CD4-positive, alpha-beta T cell treated with Interferon gamma for 1 hour (primary cell): ENCODE measurements at regions not wholly inside any gene's neighbourhood (a gene's known extent, or its start where the extent isn't known, plus 50 kb on each side); places are given as distances from the start of the nearest gene placed in this dataset.

Experiments used
- DNase-seq: peaks from one replicate; pipeline ENCODE4 v3.0.0-alpha.2; 2020

- DNase-seq: no peak
Observed at GRCh38 chr10:10126218-10126617, 891.5 kb upstream of the CELF2 start.

DNA sequence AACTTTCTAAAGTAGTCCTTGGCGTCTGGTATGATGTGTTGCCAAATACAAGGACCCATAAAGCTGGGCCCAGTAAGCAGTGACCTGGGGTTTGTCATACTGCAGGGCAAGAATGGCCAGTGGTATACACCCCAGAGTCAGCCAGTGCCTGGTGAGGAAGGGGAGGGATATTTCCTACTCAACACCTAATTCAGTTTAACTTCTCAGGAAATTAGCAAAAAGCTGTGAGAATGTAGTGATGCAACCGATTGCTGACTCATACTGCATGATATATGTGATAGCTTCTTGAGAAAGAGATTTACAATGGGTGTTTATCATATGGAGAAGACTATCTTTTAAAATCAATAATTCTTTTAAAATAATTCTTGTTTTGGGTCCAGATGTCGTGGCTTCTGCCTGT is 889.3 kb upstream of the CELF2 start:
- no peak for DNase-seq

DNA sequence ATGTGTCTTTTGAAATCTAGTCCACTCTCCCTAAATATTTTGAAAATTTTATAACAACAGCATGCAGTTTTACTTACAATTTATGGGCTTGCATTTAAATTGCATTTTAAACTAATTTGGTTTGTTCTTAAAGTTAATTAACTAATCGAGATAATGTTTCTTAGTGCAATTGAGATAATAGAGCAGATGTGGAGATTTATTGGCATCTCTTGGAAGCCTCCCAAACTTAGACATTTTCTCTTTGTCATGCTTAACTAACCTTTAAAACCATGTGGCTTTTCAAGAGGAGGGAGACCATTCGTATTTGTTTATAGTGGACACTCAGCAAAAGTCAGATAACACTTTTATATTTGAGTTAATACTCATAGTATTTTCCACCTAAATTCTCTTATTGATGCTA is 887.0 kb upstream of the CELF2 start:
- DNase-seq: no peak

DNA sequence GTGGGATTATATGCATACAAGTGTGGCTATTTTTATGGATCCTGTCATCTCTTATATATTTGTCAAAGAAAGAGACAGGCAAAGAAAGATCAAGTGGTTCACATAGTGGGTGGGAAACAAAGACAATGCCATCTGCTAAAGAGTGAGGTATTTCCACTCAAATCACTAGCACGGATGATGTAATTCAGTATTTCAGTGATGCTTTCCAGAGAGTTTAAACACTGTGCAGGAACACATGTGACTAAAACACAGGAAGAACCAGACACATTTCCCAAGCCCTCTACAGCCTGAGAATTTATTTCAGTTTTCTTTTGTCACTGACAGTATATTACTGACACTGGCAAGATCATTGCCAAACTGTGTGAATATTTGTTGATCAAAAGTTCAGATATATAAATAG is 885.7 kb upstream of the CELF2 start:
- DNase-seq: no peak

DNA sequence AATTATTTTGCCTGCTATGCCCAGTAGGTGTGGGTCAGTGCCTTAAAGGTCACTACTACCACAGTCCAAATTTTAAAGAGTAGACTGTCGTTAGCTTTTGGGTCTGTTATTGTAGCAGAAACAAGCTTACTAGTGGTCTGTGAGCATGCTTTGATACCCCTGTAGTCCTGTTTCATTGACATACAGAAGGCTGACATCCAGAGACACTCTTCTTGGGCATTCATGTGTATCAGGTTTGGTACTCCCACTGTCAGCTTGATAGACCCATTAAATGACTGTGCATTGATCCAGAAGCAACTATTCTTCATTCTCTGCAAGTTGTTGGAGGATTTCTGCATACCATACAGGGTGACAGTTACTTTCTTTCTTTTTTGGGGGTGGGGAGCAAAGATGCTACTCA is 884.4 kb upstream of the CELF2 start:
- no peak for DNase-seq

- no peak for DNase-seq
Observed at GRCh38 chr10:10138685-10139084, 879.0 kb upstream of the CELF2 start.

DNA sequence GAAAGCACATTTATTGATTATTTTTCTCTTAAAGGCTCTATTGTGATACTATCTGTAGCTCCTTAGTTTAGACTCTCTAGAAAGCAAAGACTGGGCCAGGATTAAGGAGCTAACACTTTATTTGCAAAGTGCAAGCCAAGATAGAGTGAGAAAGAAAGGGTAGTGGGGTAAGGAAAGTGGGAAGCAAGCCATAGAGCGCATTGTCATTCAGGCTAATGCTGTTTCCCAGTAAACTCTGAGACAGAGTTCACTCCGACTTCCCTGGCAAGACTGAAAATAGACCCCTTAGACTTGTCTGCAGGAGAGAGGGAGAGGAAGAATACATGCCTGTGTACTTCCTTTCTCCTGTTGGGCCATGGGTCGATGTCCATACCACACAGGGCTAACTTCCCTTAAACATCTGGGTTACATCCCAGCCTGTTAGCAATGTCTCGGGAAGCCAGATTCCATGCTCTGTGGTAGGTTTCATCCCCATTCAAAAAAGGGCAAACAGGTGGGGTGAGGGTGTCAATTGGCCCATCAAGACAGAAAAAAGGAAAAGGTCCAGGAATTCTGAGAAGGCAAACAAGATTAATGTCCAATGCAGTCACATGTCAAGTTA is 875.8 kb upstream of the CELF2 start:
- DNase-seq: no peak

- no peak for DNase-seq
Observed at GRCh38 chr10:10146604-10147003, 871.1 kb upstream of the CELF2 start.

GRCh38 chr10:10149899-10150298 is 867.8 kb upstream of the CELF2 start:
- DNase-seq: no peak

DNA sequence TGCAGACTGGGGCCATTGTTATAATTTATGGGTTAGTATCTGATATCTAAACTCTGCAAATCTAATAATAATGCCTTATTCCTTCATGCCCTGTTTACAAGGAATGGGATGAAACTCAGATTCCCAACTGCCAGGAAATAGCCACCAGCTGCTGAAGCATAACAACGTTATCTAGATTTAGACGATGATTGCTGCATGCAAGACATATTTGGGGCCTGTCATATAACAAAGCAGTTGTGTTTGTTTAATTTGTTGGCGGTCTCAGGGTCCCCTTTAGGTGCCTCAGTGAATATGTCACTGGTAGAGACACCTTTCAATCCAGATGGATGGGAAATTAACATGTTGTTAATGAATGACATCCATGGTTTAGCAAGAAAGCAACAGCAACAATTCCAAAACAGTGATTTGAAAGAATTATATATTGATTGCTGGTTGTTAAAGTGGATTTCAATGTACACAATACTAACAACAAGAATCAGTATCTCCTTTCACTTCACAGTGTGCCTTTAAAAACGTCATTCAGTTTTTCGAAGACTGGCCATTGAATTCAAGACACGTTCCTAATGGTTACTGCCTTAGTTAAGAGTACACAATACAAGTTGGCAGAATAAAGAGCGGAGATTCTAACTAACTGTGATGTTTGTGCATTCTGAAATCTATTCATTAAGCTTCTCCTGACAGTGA is 860.6 kb upstream of the CELF2 start:
- DNase-seq: no peak

GRCh38 chr10:10160821-10161312 is 856.8 kb upstream of the CELF2 start:
- DNase-seq: no peak

- no peak for DNase-seq
Observed at GRCh38 chr10:10164848-10165247, 852.8 kb upstream of the CELF2 start.

DNA sequence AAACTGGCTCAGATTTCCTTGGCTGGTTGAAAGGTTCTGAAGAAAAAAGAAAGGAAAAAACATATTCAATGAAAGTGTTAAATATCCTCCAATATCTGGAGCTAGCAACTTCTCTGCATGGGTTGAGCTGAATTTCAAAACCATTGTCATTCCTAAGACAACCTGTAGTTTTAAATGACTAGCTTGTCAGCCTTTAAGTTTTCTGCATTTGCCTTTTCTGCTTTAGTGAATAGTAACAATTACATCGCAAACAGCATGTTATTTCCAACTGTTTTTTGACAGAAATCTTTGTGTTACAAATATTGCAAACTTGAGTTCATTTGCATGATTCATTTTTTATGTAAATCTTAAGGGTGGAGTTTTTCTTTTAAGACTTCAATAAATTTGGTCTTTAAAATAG is 852.3 kb upstream of the CELF2 start:
- DNase-seq: no peak

- no peak for DNase-seq
Observed at GRCh38 chr10:10178476-10178875, 839.2 kb upstream of the CELF2 start.

- DNase-seq: no peak
Observed at GRCh38 chr10:10193848-10194247, 823.8 kb upstream of the CELF2 start.

DNA sequence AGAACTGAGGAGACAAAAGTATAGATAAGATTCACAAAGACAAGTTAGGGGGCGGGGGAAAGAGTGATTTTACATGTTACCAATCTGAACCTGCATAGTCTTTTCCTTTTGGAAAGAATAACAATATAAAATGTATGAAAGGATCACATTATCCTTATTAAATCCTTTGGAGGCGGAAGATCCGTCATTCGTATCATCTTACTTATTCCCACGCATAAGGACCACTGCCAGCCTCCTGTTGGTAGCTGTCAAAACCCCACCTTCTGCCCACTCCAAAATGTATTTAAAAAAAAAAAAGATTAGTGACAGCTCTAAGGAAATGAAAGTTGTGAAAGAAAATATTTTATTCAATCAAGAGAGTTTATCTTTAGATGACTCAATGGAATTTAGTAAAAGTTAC is 821.0 kb upstream of the CELF2 start:
- DNase-seq: no peak

DNA sequence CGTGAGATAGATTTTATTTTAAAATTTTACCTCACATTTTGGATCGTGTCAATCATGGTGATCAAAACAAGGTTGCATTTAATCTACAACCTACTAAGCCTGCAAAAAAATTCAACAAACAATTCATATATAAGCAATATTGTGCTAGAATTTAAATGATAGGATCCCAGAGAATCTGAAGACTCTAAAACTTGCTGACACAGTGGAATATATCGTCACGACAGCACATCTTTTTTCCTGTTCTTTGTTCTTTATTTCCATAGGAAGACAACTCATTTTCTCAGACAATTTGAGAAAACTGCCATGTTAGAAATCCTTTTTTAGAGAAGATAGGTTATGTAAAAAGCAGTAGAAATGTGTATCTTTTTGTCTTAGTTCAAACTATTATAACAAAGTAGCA is 820.2 kb upstream of the CELF2 start:
- no peak for DNase-seq

GRCh38 chr10:10198363-10198762 is 819.3 kb upstream of the CELF2 start:
- DNase-seq: no peak

DNA sequence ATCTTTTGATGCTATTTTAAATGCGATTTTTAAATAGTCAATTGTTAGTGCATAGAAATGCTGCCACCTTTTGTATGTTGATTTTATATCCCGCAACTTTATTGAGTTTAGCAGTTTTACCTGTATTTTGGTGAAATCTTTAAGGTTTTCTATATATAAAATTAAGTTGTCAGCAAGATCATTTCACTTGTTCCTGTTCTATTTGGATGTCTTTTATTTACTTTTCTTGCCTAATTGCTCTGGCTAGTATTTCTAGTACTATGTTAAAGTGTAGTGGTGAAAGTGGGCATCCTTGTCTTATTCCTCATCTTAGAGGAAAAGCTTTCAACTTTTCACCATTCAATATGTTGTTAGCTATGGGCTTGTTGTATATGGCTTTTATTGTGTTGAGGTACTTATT is 813.3 kb upstream of the CELF2 start:
- no peak for DNase-seq

- DNase-seq: no peak
Observed at GRCh38 chr10:10205906-10206305, 811.8 kb upstream of the CELF2 start.

DNA sequence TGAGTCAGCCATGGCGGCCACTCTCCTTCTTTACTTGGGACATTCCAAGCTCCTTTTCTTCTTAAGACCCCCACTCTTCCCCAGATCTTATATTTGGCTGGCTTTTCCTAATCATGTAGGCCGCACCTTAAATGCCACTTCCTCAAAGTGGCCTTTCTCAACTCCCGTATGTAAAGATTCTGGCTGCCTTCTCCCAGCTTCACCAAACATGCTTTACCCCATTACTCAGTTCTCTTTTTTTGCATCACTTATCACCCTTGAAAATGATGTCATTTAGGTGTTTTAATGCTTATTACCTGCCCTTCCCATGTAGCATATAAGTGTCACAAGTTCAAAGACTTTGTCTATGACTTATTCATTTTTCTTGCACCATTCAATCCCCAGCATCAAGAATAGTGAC is 810.1 kb upstream of the CELF2 start:
- DNase-seq: no peak

GRCh38 chr10:10208196-10208595 is 809.5 kb upstream of the CELF2 start:
- no peak for DNase-seq

DNA sequence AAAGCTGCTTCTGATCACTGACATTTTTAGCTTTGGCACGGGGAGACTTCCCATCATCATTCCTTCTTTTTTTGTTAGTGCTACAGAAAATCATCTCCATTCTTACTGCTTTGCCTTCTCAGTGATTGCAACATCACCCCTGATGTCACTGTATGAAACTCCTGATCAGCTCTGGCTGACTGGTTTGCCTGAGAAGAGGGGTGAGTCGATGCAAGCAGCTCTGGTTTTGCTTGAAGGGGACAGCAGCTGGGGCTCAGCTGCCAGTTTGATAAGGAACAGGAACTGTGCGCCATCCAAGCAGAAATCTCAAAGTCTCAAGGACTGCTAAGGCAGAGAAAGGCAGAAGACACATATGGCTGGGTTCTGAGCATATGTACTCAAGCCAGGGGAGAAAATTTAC is 808.5 kb upstream of the CELF2 start:
- no peak for DNase-seq

- no peak for DNase-seq
Observed at GRCh38 chr10:10211409-10211808, 806.3 kb upstream of the CELF2 start.

DNA sequence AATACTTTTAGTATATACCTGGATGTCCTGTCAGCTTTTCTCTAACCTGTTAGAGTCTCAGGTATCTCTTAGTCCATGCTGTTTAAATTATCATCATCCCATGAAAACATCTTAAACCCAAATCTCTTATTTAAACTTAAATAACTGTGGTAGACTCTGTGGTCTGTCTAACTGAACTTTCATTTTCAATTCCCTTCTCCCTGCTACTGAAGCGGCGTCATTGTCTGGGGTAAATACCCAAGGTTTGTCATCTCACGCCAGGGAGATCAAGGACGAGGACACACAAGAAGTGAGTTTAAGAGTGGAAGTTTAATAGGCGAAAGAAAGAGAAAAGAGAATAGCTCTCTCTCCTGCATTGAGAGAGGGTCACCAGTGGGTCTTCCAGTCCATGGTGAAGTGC is 804.4 kb upstream of the CELF2 start:
- DNase-seq: no peak
